ENCODE measurements at regions not wholly inside any gene's neighbourhood (a gene's known extent, or its start where the extent isn't known, plus 50 kb on each side); places are given as distances from the start of the nearest gene placed in this dataset.
A peak's percentile ranks its signal among the peaks of the same experiment; 100 is the strongest.

DNA sequence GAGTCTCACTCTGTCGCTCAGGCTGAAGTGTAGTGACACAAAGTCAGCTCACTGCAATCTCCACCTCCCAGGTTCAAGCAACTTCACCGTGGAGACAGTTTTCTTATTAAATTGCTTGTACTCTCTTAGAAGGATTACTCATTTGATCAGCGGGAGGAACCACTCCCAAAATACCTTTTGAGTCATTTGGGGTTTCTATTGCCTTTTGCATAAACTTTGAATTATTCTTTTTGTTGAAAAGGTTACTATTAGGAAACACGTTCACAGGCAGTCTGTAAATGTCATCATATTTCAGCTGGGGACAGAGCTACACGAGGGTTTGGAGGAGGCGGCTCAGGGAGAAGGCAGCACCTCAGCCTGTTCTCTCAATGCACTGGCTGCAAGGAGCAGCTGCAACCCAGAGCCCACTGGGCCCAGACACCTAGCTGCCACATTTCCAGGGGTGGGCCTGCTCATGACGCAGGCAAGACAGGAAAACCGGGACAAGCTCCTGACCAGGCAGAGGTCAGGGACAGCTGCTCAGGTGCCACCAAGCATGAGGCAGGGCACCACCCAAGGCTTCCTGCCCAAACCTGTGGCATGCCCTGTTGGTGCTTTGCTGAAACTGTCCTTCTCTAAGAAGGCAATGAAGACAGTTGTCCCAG, 205.9 kb downstream of the BMP7 start:
- DNase-seq, result no peak

DNA sequence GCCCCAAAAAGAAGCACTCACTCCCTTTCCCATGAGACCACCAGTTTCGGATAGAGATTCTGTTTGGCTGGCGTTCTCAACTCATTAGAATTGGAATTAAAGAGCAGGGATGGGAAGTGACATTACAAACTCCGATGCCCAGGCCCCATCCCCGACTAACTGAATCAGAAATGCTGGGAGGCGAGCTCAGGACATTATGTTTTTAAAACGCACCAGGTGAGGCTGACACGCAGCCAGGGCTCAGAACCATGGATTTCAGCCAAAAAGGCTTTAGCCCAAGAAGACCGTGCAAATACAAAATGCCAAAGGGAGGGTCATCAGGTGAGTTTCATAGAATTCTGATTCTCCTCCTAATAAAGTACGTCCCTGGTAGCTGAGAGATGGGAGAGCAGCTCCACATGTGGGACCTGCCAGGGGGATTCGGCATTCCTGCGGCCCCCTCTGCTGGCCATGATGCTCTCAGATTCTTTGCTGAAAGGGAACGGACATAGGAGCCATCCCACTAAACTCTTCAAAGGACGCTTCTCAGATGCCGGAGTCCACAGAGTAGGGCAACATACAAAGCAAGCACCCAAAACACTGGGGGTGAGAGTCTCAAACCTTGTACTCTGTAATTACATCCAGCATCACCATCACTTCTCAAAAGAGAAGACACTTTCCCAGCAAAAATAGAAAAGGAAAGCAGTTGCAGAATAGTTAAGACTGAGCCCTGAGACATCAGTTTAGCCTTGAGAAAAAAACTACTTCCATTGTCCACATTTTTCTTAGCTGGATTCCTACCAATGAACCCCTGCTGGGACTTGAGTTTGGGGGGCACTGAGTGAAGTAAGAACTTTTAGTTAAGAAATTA, 205.2 kb downstream of the BMP7 start:
- DNase-seq, result peak; percentile 82

DNA sequence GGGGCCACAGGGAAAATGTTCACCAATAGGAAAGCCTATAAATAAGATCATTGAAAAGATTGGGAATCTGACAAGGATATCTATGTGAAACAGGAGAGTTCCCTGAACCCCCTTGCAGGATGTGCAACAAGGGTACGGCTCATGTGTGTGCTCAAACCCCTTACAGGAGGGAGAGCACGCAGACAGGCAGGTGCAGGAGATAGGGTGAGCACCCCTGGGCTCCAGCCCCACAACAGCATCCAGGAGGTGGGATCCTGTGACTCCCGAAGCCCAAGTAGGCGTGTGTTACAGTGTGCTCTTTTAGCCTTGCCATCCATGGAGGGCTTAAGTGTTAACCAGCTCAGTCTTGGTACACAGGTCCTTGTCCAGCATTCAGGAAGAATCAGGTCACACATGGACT, 204.2 kb downstream of the BMP7 start:
- DNase-seq, result no peak

DNA sequence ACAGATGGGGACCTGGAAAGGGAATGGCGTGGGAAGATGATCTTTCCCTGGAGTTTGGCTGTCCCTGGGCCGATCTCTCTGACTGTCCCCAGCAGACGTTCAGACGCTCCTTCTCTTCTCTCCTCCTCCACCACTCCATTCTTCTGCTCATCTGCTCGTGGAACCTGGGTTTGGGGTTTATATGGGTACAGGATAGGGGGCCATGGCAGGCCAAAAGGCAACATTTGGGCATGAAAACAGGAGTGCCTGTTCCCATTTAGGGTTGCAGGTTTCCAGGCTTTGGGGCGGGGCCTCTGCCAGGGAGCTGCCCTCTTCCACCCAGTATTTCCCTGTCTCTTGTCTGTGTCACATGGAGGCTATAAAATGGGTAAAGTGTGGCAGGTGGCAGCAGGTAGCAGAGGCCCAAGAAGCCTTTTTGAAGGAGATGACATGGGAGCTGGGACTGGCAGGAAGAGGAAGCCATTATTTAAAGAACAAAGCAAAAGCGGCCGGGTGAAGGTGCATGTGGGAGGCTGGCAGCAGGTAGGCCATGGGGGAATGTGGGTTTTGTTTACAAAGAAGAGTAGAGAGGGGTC, 203.7 kb downstream of the BMP7 start:
- DNase-seq, result no peak

DNA sequence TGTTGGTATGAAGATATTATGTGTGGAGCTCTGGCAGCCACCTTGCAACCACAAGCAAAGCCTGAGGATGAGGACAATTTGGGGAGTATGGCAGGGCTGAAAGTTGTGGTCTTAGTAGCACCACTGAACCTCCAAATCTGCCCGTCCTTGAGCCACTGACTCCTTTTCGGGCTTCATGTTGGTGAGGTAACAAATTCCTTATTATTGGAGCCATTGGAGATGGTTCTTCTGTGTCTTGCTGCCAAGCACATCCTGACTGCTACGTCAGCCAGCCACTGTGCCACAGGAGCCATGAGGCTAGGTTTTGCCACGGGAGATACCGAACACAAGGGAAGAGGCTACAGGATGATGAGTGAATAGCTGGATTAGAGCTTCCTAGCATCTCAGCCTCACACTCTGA, 201.6 kb downstream of the BMP7 start:
- no peak for DNase-seq

DNA sequence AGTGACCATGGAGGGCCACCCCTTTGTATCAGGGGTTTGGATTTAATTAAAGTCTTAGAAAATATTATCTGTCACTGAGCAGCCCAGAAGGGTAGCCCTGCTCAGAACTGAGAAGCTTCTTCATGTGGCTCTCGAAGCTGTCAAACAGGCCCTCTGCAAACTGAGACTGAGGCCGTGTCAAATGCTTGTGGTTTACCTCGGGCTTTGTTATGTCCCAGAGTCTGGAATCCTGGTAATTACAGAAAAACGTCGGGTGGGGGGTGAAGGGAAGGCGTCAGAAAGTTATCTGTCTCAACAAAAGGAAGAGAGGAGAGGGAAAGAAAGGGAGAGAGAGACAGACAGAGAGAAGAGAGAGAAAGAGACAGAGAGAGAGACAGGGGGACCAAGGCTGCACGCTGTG, 200.8 kb downstream of the BMP7 start:
- no peak for DNase-seq

DNA sequence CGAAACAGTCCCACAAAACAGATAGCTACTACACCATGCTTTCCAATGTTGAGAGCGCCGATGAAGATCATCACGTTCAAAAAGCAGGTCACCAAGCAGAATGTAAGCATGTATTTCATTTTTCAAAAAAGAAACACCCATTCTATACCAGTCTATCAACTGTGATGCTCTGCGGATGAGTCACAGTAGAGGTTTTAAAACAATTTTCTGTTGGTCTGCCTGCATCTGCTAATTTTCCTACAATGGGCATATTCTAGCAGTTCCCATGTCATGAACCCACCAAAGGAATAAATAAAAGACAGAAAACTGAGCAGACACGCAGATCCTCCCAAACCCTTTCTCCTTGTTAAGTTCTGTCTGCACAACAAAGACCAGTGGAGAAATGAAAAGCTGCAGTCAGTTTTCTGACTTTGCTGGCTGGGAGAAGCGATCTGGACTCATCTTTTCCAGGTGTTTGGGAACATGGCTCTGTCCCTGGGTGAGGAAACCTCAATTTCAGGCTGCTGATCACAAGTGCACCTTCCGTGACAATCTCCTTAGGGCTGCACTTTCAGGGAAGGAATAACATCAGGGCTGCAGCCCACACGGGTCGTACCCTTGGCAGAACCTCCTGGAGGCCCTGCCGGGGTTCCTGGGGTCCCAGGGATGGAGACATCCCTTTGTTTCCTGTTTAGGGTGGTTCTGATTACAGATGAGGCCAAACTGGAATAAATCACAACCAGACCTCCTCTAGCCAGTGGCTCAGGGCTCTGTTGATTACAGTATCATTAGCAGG, 200.1 kb downstream of the BMP7 start:
- DNase-seq, result no peak

DNA sequence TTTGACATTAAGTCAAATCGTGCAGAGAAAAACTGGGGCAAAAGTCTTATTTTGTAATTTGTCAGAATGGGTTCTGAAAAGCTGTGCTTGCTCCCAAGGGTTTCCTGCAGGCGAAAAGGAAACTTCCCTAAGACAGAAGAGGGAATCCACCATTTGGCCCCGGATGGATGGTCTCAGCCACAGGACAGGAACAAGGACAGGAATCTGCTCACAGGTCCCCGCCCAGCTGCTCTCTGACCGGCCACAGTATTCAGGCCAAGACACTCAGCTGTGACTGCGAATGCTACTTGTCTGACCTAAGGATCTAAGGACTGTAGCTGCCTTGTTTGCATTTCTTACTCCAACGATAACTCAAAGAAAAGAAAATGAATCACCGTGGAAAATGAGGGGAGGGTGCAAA, 197.0 kb downstream of the BMP7 start:
- DNase-seq, result no peak

DNA sequence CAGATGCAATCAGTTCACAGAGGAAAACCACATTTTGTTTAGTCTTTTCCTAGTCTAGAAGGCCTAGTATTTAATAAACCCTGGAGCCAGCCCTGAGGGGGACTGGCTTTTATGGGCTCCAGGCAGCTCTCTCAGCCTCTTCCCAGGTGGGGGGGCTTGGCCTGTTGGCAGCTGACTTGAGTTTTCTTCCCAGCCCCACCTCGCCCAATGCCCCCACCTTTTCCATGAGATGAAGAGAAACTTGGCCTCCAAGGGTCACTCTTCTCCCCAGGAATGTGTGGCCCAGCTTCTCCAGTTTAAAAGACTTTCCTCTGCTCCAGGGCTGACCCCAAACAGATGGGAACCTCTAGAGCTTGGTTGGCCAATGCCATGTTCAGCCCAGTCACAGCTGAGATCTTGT, 196.1 kb downstream of the BMP7 start:
- no peak for DNase-seq

DNA sequence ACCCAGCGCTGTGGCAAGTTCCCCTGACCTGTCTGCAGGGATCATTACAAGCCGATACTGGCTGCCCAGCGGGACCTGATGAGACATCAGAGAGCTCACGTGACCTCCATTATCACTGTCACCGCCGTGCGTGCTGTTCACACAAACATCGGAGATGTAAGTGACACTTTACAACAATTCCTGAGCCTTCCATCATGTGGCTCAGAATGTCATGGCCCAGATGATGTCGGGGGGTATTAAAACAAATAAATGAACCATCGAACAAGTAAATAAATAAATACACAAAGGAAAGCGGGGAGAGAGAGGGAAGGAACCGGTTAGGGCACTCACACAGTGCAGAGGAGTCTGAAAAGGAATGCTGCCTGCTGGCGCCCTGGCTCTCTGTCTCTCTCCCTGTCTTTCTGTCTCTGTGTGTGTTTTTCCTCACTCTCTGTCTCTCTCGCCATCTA, 195.1 kb downstream of the BMP7 start:
- DNase-seq, result peak; percentile 32

DNA sequence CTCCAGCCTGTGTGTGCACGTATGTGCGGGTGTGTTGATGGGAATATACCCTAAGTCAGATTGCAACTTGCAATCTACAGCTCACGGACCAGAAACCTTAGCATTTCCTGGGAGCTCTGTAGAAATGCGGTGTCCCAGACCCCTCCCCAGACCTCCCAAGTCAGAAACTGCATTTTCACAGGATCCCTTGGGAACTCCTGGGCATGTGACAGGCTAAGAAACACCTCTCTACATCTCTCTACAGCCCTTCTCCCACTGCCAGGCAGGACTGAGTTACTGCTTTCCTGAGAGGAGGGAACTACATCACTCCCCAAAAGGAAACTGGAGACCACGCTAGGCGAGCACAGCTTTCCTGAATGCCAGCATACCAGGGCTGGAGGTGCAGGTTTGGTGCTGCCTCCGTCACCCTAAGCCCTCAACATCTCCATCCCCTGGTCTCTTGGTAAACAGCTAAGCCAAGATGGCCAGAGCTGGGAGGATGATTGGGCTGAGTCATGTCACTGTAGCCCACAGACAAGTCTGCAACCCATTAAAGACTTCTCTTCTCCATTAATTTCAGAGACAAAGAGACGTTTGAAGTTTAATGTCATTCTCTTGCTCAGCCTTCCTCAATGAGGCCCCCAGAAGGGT, 194.4 kb downstream of the BMP7 start:
- DNase-seq, result no peak

DNA sequence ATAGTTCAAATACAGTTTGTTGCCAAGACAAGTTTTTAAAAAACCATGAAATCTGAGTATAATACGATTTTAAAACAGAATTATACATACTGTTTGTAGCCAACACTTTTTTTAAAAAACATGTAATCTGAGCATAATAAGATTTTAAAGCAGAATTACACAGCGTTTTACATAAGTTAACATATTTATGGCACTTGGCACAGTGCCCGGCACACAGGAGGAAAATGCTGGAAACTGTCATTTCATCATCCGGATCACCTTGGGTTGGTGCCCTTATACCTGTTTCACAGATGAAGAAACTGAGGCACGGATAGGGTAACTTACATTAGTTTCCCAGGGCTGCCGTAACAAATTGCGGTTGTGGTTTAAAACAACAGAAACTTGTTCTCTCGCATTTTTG, 193.0 kb downstream of the BMP7 start:
- no peak for DNase-seq

DNA sequence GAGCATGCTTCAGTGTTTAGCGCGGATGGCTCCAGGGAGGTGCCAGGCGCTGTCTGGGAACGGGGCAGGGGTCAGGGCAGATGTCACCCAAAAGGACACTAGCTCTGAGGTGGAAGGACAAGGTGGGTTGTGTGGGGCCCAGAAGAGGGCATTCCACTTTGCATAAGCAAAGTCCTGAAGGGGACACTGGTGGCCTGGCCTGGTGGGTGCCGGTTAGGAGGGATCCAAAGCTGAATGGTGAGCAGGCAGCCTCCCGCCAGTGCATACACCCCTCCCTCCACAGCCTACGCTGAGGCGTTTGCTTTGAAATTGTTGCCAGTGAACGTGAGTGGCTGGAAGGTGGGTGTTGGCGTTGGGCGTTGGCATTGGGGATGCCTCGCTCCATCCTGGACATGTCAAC, 192.1 kb downstream of the BMP7 start:
- no peak for DNase-seq

DNA sequence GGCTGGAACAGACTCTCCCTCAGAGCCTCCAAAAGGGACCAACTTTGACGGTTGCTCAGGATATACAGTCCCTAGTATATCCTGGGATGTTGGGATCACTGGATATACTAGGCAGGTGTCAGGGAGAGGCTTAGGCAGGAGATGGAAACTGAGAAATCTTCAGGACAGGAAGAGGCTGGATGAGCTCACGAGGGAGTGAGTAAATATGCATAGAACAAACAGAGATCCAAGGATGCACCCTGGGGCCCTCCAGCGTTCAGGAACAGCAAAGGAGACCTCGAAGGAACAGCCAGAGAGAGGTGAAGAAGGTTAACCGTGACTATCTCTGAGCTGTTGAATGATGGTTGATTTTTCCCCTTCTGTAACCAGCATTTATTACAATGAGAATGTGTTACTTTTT, 191.3 kb downstream of the BMP7 start:
- no peak for DNase-seq

DNA sequence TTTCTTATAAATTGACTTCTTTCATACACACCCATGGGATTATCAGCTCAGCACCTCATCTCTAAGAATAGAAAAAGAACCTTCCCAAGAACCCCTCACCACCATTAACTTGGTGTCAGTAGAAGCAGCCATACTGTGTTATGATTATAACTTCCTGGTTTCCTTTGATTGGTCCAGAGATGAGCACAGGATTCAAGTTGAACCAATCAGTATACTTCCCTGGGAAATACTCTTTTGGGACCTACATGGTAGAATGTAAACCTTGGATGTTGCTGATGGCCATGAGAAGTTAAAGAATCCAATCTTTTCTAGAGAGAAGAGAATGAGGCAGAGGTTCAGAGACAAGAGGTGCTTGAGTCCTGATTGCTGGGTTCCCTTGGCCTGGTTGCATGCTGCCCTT, 190.8 kb downstream of the BMP7 start:
- no peak for DNase-seq

DNA sequence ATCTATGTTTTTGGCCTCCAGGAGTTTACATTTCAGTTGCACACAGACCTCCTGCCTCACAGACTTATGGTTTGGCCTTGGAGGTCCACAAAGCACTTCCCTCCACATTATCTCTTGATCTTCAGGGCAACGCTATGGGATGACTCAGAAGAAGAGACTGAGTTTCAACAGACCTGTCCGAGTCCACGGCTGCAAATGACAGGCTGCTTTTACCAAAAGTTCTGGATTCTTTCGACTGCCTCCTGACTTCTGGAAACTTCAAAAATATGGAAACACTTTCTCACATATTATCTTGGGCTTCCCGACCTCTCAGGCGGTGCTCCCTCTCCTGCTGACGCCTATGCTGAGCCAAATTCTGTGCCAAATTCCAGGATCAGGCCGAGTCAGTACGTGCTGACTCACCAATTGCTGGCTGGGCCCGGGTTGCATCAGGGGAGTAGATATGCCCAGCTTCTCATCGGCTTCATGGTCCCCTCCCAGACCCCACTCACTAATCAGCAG, 190.2 kb downstream of the BMP7 start:
- no peak for DNase-seq

DNA sequence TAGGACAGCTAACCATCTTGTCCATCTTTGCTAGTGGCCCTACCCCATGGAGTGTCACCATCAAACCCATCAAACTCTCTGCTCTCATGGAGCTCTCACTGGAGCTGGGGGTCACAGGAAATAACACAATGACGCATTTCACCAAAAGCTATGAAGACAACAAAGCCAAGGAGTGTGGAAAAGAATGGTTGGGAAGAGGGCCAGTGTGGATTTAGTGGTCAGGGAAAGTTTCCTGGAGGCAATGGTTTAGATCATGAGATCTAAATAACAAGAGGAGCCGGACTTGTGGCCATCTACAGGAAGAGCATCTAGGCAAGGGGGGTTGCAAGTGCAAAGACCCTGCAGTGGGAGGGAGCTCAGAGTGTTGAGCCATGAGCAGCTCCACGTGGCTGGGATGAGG, 189.5 kb downstream of the BMP7 start:
- no peak for DNase-seq

DNA sequence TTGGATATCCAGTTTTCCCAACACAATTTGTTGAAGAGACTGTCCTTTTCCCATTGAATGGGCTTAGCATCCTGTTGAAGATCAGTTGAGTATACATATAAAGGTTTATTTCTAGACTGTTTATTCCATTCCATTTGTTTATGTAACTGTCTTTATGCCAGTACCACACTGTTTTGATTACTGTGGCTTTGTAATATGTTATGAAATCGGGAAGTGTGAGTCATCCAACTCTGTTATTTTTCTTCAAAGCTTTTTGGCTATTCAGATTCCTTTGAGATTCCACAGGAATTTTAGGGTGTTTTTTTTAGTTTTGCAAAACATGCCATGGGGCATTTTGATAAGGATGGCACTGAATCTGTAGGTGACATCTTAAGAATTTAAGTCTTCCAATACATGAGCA, 188.3 kb downstream of the BMP7 start:
- no peak for DNase-seq

DNA sequence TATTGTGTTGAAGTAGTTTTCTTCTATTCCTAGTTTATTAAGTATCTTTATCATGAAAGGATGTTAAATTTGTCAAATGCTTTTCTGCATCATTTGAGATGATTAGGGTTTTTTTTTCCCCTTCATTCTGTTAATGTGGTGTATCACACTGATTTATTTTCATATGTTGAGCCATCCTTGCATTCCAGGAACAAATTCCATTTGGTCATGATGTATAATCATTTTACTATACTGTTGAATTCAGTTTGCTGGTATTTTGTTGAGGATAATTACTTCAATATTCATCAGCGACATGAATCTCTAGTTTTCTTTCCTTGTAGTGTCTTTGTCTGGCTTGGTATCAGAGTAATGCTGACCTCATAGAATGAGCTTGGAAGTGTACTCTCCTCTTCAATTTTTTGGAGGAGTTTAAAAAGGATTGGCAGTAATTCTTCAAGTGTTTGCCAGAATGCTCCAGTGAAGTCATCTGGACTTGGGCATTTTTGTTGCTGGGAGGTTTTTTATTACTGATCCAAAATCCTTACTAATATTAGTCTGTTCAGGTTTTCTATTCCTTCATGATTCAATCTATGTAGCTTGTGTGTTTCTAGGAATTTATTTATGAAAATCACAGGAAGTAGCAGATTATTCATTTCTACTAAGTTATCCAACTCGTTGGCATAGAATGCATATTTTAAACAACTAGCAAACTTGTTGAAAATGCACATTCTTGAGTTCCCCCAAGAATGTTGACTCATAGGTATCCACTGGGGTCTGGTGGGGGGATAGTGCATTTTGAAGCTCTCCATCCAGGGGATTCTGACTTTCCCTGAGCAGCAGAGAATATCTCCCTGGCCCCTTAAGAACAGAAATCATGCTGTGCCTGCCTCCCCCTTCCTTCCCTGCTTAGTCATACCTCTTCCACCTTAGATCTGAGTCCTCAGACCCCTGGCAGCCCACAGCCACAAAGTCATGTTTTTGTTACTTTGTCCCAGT, 187.1 kb downstream of the BMP7 start:
- no peak for DNase-seq

DNA sequence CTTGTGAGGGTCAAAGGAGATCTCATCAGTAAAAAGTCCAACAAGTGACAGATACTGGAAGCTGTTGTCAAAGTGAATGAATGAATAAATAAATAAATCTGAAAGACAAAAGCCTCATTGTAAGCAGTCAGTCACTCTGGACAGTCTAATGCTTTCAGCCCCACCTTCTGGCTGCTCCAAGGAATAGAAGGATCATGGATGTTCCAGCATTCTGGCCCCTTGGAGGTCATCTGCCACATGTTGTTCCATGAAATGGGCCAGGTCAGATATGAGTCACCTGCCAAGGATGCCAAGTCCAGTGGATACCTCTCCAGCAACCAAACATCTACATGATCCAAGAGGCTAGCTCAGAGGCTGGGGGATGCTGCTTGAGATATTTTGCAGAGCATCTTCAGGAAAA, 185.6 kb downstream of the BMP7 start:
- no peak for DNase-seq

DNA sequence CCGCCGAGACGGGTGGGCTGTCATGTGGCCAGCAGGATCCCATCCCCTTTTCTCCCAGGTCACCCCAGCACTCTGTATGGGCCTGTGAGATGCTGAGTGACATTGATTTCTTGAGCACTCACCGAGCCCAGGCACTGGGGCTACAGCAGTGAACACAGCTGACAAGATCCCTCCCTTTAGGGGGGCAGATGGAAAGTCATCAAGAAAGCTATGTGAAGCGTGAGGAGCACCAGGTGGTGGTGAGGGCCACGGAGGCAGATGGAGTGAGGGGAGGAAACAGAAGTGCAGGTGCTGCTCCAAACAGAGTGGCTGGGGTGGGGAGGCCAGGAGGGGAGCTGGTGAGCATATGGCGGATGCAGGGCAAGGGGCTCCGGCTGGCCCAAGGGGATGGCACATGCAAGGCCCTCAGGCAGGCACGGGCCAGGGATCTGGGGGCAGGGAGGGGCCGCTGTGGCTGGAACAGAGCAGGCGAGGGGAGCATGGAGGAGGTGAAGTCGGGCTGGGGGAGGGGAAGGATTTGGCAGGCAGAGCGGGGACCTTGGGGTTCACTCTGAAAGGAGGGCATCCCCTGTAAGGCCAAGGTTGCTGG, 184.0 kb downstream of the BMP7 start:
- no peak for DNase-seq

Measured in tongue (tissue), 1 donor.